ENCODE measurements at regions not wholly inside any gene's neighbourhood (a gene's known extent, or its start where the extent isn't known, plus 50 kb on each side); places are given as distances from the start of the nearest gene placed in this dataset.

GRCh38 chr10:109071539-109071938 is 851.8 kb downstream of the XPNPEP1 start:
- H3K9ac ChIP-seq (ENCODE audit: insufficient read depth, low read length), result no peak overlapping the region
- H4K20me1 ChIP-seq (ENCODE audit: control insufficient read depth, extremely low read depth, insufficient read depth, low read length), result no peaks in the 10 kb centered on the region
- no peaks in the 10 kb centered on the region for H3K27me3 ChIP-seq (ENCODE audit: control insufficient read depth, insufficient read depth, low read length)
- TF ChIP-seq EZH2 (IDR thresholded peaks at IDR 0.05; ENCODE audit: low read length, missing control alignments) (no peak), CTCF (conservative IDR thresholded peaks at IDR 0.05 in 1 of 2, IDR thresholded peaks at IDR 0.05 in 1 of 2; ENCODE audit: low read depth in 1 of 2, low read length in 2 of 2) (no peak)
- no peak overlapping the region for H3K4me2 ChIP-seq (ENCODE audit: extremely low read depth, insufficient read depth, low read length)
- H2AFZ ChIP-seq (ENCODE audit: low read length), result no peak overlapping the region
- no peak overlapping the region for H3K27ac ChIP-seq (ENCODE audit: insufficient read depth, low read length)
- no peaks in the 10 kb centered on the region for H3K79me2 ChIP-seq (ENCODE audit: control insufficient read depth, insufficient read depth, low read length)
- H3K4me3 ChIP-seq (replicated peaks in 1 of 4; ENCODE audit: control extremely low read depth in 1 of 4, insufficient read depth in 1 of 4, low read depth in 3 of 4, low read length in 4 of 4), result no peak overlapping the region
- H3K9me3 ChIP-seq (ENCODE audit: control insufficient read depth, insufficient read depth, low read depth, low read length), result no peaks in the 10 kb centered on the region
- H3K4me1 ChIP-seq (ENCODE audit: control insufficient read depth, extremely low read depth, insufficient read depth, low read length), result no peaks in the 10 kb centered on the region
- H3K36me3 ChIP-seq (ENCODE audit: control insufficient read depth, insufficient read depth, low read length), result no peaks in the 10 kb centered on the region
- DNase-seq (ENCODE audit: low read depth in 2 of 2), result no peak

DNA sequence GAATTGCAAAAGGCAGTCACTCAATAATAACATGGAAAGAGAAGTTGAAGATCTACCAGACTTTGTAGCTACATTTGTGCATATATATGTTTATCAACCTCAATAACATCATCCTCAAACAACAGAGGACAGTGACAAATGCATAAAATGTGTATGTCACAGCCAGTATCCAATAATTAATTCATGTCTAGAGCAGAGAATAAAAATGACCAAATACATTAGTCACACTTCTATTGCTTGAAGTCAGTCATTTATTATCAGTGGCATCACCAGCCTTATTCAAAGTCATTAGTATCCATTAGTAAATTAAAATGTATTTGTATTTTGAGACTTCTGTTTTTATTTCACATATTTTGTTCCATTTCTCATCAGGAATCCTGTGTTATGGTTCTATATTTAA is 852.8 kb downstream of the XPNPEP1 start:
- TF ChIP-seq EZH2 (IDR thresholded peaks at IDR 0.05; ENCODE audit: low read length, missing control alignments) (no peak), CTCF (conservative IDR thresholded peaks at IDR 0.05 in 1 of 2, IDR thresholded peaks at IDR 0.05 in 1 of 2; ENCODE audit: low read depth in 1 of 2, low read length in 2 of 2) (no peak)
- H3K9me3 ChIP-seq (ENCODE audit: control insufficient read depth, insufficient read depth, low read depth, low read length), result no peaks in the 10 kb centered on the region
- no peaks in the 10 kb centered on the region for H3K79me2 ChIP-seq (ENCODE audit: control insufficient read depth, insufficient read depth, low read length)
- H3K4me3 ChIP-seq (replicated peaks in 1 of 4; ENCODE audit: control extremely low read depth in 1 of 4, insufficient read depth in 1 of 4, low read depth in 3 of 4, low read length in 4 of 4), result no peak overlapping the region
- H3K4me1 ChIP-seq (ENCODE audit: control insufficient read depth, extremely low read depth, insufficient read depth, low read length), result no peaks in the 10 kb centered on the region
- no peaks in the 10 kb centered on the region for H3K36me3 ChIP-seq (ENCODE audit: control insufficient read depth, insufficient read depth, low read length)
- DNase-seq (ENCODE audit: low read depth in 2 of 2), result no peak
- no peak overlapping the region for H3K9ac ChIP-seq (ENCODE audit: insufficient read depth, low read length)
- no peaks in the 10 kb centered on the region for H4K20me1 ChIP-seq (ENCODE audit: control insufficient read depth, extremely low read depth, insufficient read depth, low read length)
- no peak overlapping the region for H3K27ac ChIP-seq (ENCODE audit: insufficient read depth, low read length)
- H3K27me3 ChIP-seq (ENCODE audit: control insufficient read depth, insufficient read depth, low read length), result no peaks in the 10 kb centered on the region
- no peak overlapping the region for H3K4me2 ChIP-seq (ENCODE audit: extremely low read depth, insufficient read depth, low read length)
- H2AFZ ChIP-seq (ENCODE audit: low read length), result no peak overlapping the region

- Histone ChIP-seq H3K36me3 (ENCODE audit: control insufficient read depth, insufficient read depth, low read length) (no peaks in the 10 kb centered on the region), H3K4me3 (replicated peaks in 1 of 4; ENCODE audit: control extremely low read depth in 1 of 4, insufficient read depth in 1 of 4, low read depth in 3 of 4, low read length in 4 of 4) (no peak overlapping the region), H3K4me1 (ENCODE audit: control insufficient read depth, extremely low read depth, insufficient read depth, low read length) (no peaks in the 10 kb centered on the region), H2AFZ (ENCODE audit: low read length) (no peak overlapping the region), H3K27me3 (ENCODE audit: control insufficient read depth, insufficient read depth, low read length) (no peaks in the 10 kb centered on the region), H3K9ac (ENCODE audit: insufficient read depth, low read length) (no peak overlapping the region), H3K9me3 (ENCODE audit: control insufficient read depth, insufficient read depth, low read depth, low read length) (no peaks in the 10 kb centered on the region), H4K20me1 (ENCODE audit: control insufficient read depth, extremely low read depth, insufficient read depth, low read length) (no peaks in the 10 kb centered on the region), H3K27ac (ENCODE audit: insufficient read depth, low read length) (no peak overlapping the region), H3K79me2 (ENCODE audit: control insufficient read depth, insufficient read depth, low read length) (no peaks in the 10 kb centered on the region), H3K4me2 (ENCODE audit: extremely low read depth, insufficient read depth, low read length) (no peak overlapping the region)
- DNase-seq (ENCODE audit: low read depth in 2 of 2), result no peak
- TF ChIP-seq EZH2 (IDR thresholded peaks at IDR 0.05; ENCODE audit: low read length, missing control alignments), result no peak
- no peak for TF ChIP-seq CTCF (conservative IDR thresholded peaks at IDR 0.05 in 1 of 2, IDR thresholded peaks at IDR 0.05 in 1 of 2; ENCODE audit: low read depth in 1 of 2, low read length in 2 of 2)
Measured at GRCh38 chr10:109067031-109067430, 856.3 kb downstream of the XPNPEP1 start.

All from fibroblast of lung (primary cell).